ENCODE measurements at regions not wholly inside any gene's neighbourhood (a gene's known extent, or its start where the extent isn't known, plus 50 kb on each side); places are given as distances from the start of the nearest gene placed in this dataset.
"Not testable (repeated sequence)": the region's sequence is repeated elsewhere in the genome, so short reads cannot be mapped to it uniquely, and the experiment has no call there.

- Histone ChIP-seq H4K8ac (ENCODE audit: low read length) (no peak overlapping the region), H3K4me3 (ENCODE audit: insufficient read depth in 1 of 2, low read depth in 1 of 2, low read length in 2 of 2) (no peak overlapping the region)
Observed at GRCh38 chr10:34880817-34881216, 65.7 kb upstream of the PARD3 start.

DNA sequence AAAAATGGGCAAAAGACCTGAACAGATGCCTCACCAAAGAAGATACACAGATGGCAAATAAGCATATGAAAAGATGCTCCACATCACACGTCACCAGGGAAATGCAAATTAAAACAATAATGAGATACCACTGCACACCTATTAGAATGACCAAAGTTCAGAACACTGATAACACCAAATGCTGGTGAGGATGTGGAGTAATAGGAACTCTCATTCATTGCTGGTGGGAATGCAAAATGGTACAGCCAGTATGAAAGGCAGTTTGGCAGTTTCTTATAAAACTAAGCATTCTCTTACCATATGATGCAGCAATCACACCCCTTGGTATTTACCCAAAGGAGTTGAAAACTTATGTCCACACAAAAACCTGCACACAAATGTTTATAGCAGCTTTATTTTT is 63.6 kb upstream of the PARD3 start:
- WGBS, result 100% methylated on average over 1 of the region's 1 CpG
- not testable (repeated sequence) for H4K8ac ChIP-seq (ENCODE audit: low read length); H4K91ac ChIP-seq (ENCODE audit: low read length); H2AFZ ChIP-seq (ENCODE audit: low read depth, low read length); H3K9me3 ChIP-seq (ENCODE audit: control insufficient read depth, low read length); H3K18ac ChIP-seq (ENCODE audit: low read depth in 1 of 2, low read length in 2 of 2); DNase-seq; H2AK5ac ChIP-seq (ENCODE audit: low read length, severe bottlenecking); H3K27me3 ChIP-seq (ENCODE audit: control insufficient read depth in 1 of 2, insufficient read depth in 1 of 2, low read length in 2 of 2); H2BK120ac ChIP-seq (ENCODE audit: low read depth, low read length); H3K4me1 ChIP-seq (ENCODE audit: control insufficient read depth, insufficient read depth, low read depth, low read length); H3K9ac ChIP-seq (ENCODE audit: low read length); H2BK15ac ChIP-seq (ENCODE audit: low read depth, poor library complexity, severe bottlenecking); H2BK5ac ChIP-seq (ENCODE audit: low read depth, low read length, poor library complexity, severe bottlenecking); H3K4me2 ChIP-seq (ENCODE audit: low read length, poor library complexity, severe bottlenecking); H3K79me1 ChIP-seq (replicated peaks; ENCODE audit: low read length, poor library complexity, severe bottlenecking); H3K27ac ChIP-seq (ENCODE audit: low read length, poor library complexity, severe bottlenecking); H3K36me3 ChIP-seq (ENCODE audit: control insufficient read depth in 1 of 2, insufficient read depth in 2 of 2, low read depth in 1 of 2, low read length in 2 of 2); H3K4me3 ChIP-seq (ENCODE audit: insufficient read depth in 1 of 2, low read depth in 1 of 2, low read length in 2 of 2); H2BK12ac ChIP-seq (ENCODE audit: low read length in 2 of 2); H3K4ac ChIP-seq (ENCODE audit: low read depth in 1 of 2, low read length in 2 of 2); H3K23ac ChIP-seq (ENCODE audit: low read length in 2 of 2); H3K14ac ChIP-seq (ENCODE audit: low read length in 2 of 2)

More at GRCh38 chr10:34880817-34881216, 65.7 kb upstream of the PARD3 start:
- peaks cover 1% of the 10 kb centered on the region for H3K4me1 ChIP-seq (ENCODE audit: control insufficient read depth, insufficient read depth, low read depth, low read length)
- H2AK5ac ChIP-seq (ENCODE audit: low read length, severe bottlenecking), result no peak overlapping the region
- no peak overlapping the region for H4K91ac ChIP-seq (ENCODE audit: low read length)
- no peak overlapping the region for H3K23ac ChIP-seq (ENCODE audit: low read length in 2 of 2)
- no peak overlapping the region for H3K27ac ChIP-seq (ENCODE audit: low read length, poor library complexity, severe bottlenecking)
- 97% methylated on average over 5 of the region's 7 CpGs for WGBS
- no peaks in the 10 kb centered on the region for H3K79me1 ChIP-seq (replicated peaks; ENCODE audit: low read length, poor library complexity, severe bottlenecking)
- DNase-seq, result no peak
- no peak overlapping the region for H3K4ac ChIP-seq (ENCODE audit: low read depth in 1 of 2, low read length in 2 of 2)
- no peak overlapping the region for H3K4me2 ChIP-seq (ENCODE audit: low read length, poor library complexity, severe bottlenecking)
- H3K14ac ChIP-seq (ENCODE audit: low read length in 2 of 2), result no peak overlapping the region
- no peaks in the 10 kb centered on the region for H3K9me3 ChIP-seq (ENCODE audit: control insufficient read depth, low read length)
- H3K9ac ChIP-seq (ENCODE audit: low read length), result no peak overlapping the region
- no peak overlapping the region for H2BK120ac ChIP-seq (ENCODE audit: low read depth, low read length)
- no peak overlapping the region for H3K18ac ChIP-seq (ENCODE audit: low read depth in 1 of 2, low read length in 2 of 2)
- no peak overlapping the region for H2BK5ac ChIP-seq (ENCODE audit: low read depth, low read length, poor library complexity, severe bottlenecking)
- no peaks in the 10 kb centered on the region for H3K27me3 ChIP-seq (ENCODE audit: control insufficient read depth in 1 of 2, insufficient read depth in 1 of 2, low read length in 2 of 2)
- no peak overlapping the region for H2AFZ ChIP-seq (ENCODE audit: low read depth, low read length)
- H2BK15ac ChIP-seq (ENCODE audit: low read depth, poor library complexity, severe bottlenecking), result no peak overlapping the region
- no peaks in the 10 kb centered on the region for H3K36me3 ChIP-seq (ENCODE audit: control insufficient read depth in 1 of 2, insufficient read depth in 2 of 2, low read depth in 1 of 2, low read length in 2 of 2)
- H2BK12ac ChIP-seq (ENCODE audit: low read length in 2 of 2), result no peak overlapping the region

GRCh38 chr10:34875061-34875460 is 60.0 kb upstream of the PARD3 start:
- Histone ChIP-seq H2BK120ac (ENCODE audit: low read depth, low read length) (no peak overlapping the region), H3K4me2 (ENCODE audit: low read length, poor library complexity, severe bottlenecking) (no peak overlapping the region), H4K8ac (ENCODE audit: low read length) (no peak overlapping the region), H3K79me1 (replicated peaks; ENCODE audit: low read length, poor library complexity, severe bottlenecking) (no peaks in the 10 kb centered on the region), H3K27ac (ENCODE audit: low read length, poor library complexity, severe bottlenecking) (no peak overlapping the region), H3K4me1 (ENCODE audit: control insufficient read depth, insufficient read depth, low read depth, low read length) (no peaks in the 10 kb centered on the region), H3K4ac (ENCODE audit: low read depth in 1 of 2, low read length in 2 of 2) (no peak overlapping the region), H3K14ac (ENCODE audit: low read length in 2 of 2) (no peak overlapping the region), H3K36me3 (ENCODE audit: control insufficient read depth in 1 of 2, insufficient read depth in 2 of 2, low read depth in 1 of 2, low read length in 2 of 2) (no peaks in the 10 kb centered on the region), H2AFZ (ENCODE audit: low read depth, low read length) (no peak overlapping the region), H2BK5ac (ENCODE audit: low read depth, low read length, poor library complexity, severe bottlenecking) (no peak overlapping the region), H3K18ac (ENCODE audit: low read depth in 1 of 2, low read length in 2 of 2) (no peak overlapping the region), H3K4me3 (ENCODE audit: insufficient read depth in 1 of 2, low read depth in 1 of 2, low read length in 2 of 2) (no peak overlapping the region), H2AK5ac (ENCODE audit: low read length, severe bottlenecking) (no peak overlapping the region), H4K91ac (ENCODE audit: low read length) (no peak overlapping the region), H3K23ac (ENCODE audit: low read length in 2 of 2) (no peak overlapping the region), H3K9ac (ENCODE audit: low read length) (no peak overlapping the region), H3K27me3 (ENCODE audit: control insufficient read depth in 1 of 2, insufficient read depth in 1 of 2, low read length in 2 of 2) (no peaks in the 10 kb centered on the region), H2BK12ac (ENCODE audit: low read length in 2 of 2) (no peak overlapping the region), H3K9me3 (ENCODE audit: control insufficient read depth, low read length) (no peaks in the 10 kb centered on the region), H2BK15ac (ENCODE audit: low read depth, poor library complexity, severe bottlenecking) (no peak overlapping the region)
- DNase-seq, result no peak
- WGBS, result over 99% methylated on average over 10 of the region's 11 CpGs

DNA sequence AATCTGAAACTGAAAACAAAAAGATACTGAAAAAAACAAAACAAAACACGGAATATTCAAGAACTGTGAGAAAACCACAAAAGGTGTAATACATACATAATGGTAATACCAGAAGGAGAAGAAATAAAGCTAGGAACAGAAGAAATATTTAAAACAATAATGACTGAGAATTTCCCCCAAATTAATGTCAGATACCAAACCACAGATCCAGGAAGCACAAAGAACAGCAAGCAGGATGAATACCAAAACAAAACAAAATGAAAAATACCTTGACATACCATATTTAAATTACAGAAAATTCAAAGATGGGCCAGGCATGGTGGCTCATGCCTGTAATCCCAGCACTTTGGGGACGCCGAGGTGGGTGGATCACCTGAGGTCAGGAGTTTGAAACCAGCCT is 57.7 kb upstream of the PARD3 start:
- H3K9me3 ChIP-seq (ENCODE audit: control insufficient read depth, low read length), result no peaks in the 10 kb centered on the region
- no peaks in the 10 kb centered on the region for H3K36me3 ChIP-seq (ENCODE audit: control insufficient read depth in 1 of 2, insufficient read depth in 2 of 2, low read depth in 1 of 2, low read length in 2 of 2)
- DNase-seq, result no peak
- no peak overlapping the region for H3K4ac ChIP-seq (ENCODE audit: low read depth in 1 of 2, low read length in 2 of 2)
- no peak overlapping the region for H3K27ac ChIP-seq (ENCODE audit: low read length, poor library complexity, severe bottlenecking)
- H2BK5ac ChIP-seq (ENCODE audit: low read depth, low read length, poor library complexity, severe bottlenecking), result no peak overlapping the region
- no peak overlapping the region for H3K14ac ChIP-seq (ENCODE audit: low read length in 2 of 2)
- no peak overlapping the region for H2AK5ac ChIP-seq (ENCODE audit: low read length, severe bottlenecking)
- H4K8ac ChIP-seq (ENCODE audit: low read length), result no peak overlapping the region
- no peak overlapping the region for H2BK12ac ChIP-seq (ENCODE audit: low read length in 2 of 2)
- H3K9ac ChIP-seq (ENCODE audit: low read length), result no peak overlapping the region
- H3K4me3 ChIP-seq (ENCODE audit: insufficient read depth in 1 of 2, low read depth in 1 of 2, low read length in 2 of 2), result no peak overlapping the region
- no peaks in the 10 kb centered on the region for H3K79me1 ChIP-seq (replicated peaks; ENCODE audit: low read length, poor library complexity, severe bottlenecking)
- no peak overlapping the region for H3K23ac ChIP-seq (ENCODE audit: low read length in 2 of 2)
- H2AFZ ChIP-seq (ENCODE audit: low read depth, low read length), result no peak overlapping the region
- H4K91ac ChIP-seq (ENCODE audit: low read length), result no peak overlapping the region
- H2BK120ac ChIP-seq (ENCODE audit: low read depth, low read length), result no peak overlapping the region
- peaks cover 0 to 10% of the 10 kb centered on the region in 2 experiments for H3K27me3 ChIP-seq (ENCODE audit: control insufficient read depth in 1 of 2, insufficient read depth in 1 of 2, low read length in 2 of 2)
- no peak overlapping the region for H2BK15ac ChIP-seq (ENCODE audit: low read depth, poor library complexity, severe bottlenecking)
- H3K4me2 ChIP-seq (ENCODE audit: low read length, poor library complexity, severe bottlenecking), result no peak overlapping the region
- no peaks in the 10 kb centered on the region for H3K4me1 ChIP-seq (ENCODE audit: control insufficient read depth, insufficient read depth, low read depth, low read length)
- 85% methylated on average over 2 of the region's 3 CpGs for WGBS
- H3K18ac ChIP-seq (ENCODE audit: low read depth in 1 of 2, low read length in 2 of 2), result no peak overlapping the region
